HL-60 (cell line): ENCODE measurements at regions not wholly inside any gene's neighbourhood (a gene's known extent, or its start where the extent isn't known, plus 50 kb on each side); places are given as distances from the start of the nearest gene placed in this dataset.

ENCODE experiments used
- POLR2AphosphoS5 ChIP-seq: IDR thresholded peaks from 2 replicates; pipeline ENCODE4 v1.6.1; 2012; ENCODE audit warnings: low read depth
- TF ChIP-seq, protein P1 (sequence below): IDR thresholded peaks from one replicate; pipeline ENCODE4 v1.5.1; 2011; ENCODE audit warnings: low read length, control low read depth, inconsistent platforms; ENCODE audit not compliant: insufficient read depth

DNA sequence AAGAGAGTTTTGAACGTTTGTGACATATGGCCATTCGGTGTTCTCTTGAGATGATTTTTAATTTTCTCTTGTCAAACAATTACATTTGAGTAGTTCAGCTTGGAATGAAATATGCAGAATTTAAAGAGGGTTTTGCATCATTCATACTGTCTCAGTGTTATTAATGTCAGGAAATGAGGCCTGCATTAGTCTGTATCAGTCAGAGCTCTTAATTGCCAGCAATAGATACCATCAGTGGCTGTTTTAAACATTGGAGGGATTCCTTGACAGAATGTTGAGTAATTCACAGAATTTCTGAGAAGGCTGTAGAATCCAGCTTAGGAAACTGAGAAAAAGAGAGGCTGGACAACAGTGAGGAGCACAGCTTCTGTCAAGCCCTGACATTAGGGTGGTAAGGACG lies 722.0 kb downstream of the NR2F2 start:
- no peak for TF ChIP-seq POLR2AphosphoS5
- TF ChIP-seq, protein P1, sequence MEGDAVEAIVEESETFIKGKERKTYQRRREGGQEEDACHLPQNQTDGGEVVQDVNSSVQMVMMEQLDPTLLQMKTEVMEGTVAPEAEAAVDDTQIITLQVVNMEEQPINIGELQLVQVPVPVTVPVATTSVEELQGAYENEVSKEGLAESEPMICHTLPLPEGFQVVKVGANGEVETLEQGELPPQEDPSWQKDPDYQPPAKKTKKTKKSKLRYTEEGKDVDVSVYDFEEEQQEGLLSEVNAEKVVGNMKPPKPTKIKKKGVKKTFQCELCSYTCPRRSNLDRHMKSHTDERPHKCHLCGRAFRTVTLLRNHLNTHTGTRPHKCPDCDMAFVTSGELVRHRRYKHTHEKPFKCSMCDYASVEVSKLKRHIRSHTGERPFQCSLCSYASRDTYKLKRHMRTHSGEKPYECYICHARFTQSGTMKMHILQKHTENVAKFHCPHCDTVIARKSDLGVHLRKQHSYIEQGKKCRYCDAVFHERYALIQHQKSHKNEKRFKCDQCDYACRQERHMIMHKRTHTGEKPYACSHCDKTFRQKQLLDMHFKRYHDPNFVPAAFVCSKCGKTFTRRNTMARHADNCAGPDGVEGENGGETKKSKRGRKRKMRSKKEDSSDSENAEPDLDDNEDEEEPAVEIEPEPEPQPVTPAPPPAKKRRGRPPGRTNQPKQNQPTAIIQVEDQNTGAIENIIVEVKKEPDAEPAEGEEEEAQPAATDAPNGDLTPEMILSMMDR = no peak
